WTC11 (cell line): ENCODE measurements at regions not wholly inside any gene's neighbourhood (a gene's known extent, or its start where the extent isn't known, plus 50 kb on each side); places are given as distances from the start of the nearest gene placed in this dataset.

ENCODE experiments used
- ATF6 ChIP-seq: sonication (generic); formaldehyde crosslinking; IDR thresholded peaks from 2 replicates; pipeline ENCODE4 v1.8.1; 2023; ENCODE audit warnings: mild to moderate bottlenecking, missing genetic modification reagents
- CTCF ChIP-seq: fragments of 200-600 bp; IDR thresholded peaks from 2 replicates; pipeline ENCODE4 v1.8.0; 2022; ENCODE audit warnings: antibody characterized with exemption
- E2F5 ChIP-seq: sonication (generic); formaldehyde crosslinking; IDR thresholded peaks from 2 replicates; pipeline ENCODE4 v1.8.1; 2022; ENCODE audit warnings: mild to moderate bottlenecking, moderate library complexity, missing genetic modification reagents
- FOXP4 ChIP-seq: sonication (generic); formaldehyde crosslinking; IDR thresholded peaks from 2 replicates; pipeline ENCODE4 v1.8.0; 2022; ENCODE audit warnings: mild to moderate bottlenecking, missing genetic modification reagents
- NR3C1 ChIP-seq: sonication (generic); formaldehyde crosslinking; conservative IDR thresholded peaks from 2 replicates; pipeline ENCODE4 v1.8.1; 2023; ENCODE audit warnings: low read depth, mild to moderate bottlenecking, missing genetic modification reagents
- PREB ChIP-seq: sonication (generic); formaldehyde crosslinking; IDR thresholded peaks from 2 replicates; pipeline ENCODE4 v1.8.1; 2022; ENCODE audit warnings: mild to moderate bottlenecking, missing genetic modification reagents, moderate library complexity, borderline replicate concordance
- TEAD1 ChIP-seq: sonication (generic); formaldehyde crosslinking; IDR thresholded peaks from 2 replicates; pipeline ENCODE4 v1.8.0; 2022; ENCODE audit warnings: mild to moderate bottlenecking, missing genetic modification reagents
- ZNF138 ChIP-seq: sonication (generic); formaldehyde crosslinking; conservative IDR thresholded peaks from 2 replicates; pipeline ENCODE4 v1.8.1; 2022; ENCODE audit warnings: mild to moderate bottlenecking, moderate library complexity, missing genetic modification reagents
- ZNF512 ChIP-seq: sonication (generic); formaldehyde crosslinking; IDR thresholded peaks from 2 replicates; pipeline ENCODE4 v1.8.1; 2022; ENCODE audit warnings: missing genetic modification reagents, borderline replicate concordance

- no peak for TF ChIP-seq CTCF
- no peak for TF ChIP-seq NR3C1
- TF ChIP-seq ZNF138 = no peak
- no peak for TF ChIP-seq TEAD1 (CRISPR knock-in tag)
- TF ChIP-seq FOXP4 (CRISPR knock-in tag) = no peak
- no peak for TF ChIP-seq ATF6
- no peak for TF ChIP-seq ZNF512 (CRISPR knock-in tag)
- no peak for TF ChIP-seq PREB (CRISPR knock-in tag)
- no peak for TF ChIP-seq E2F5 (CRISPR knock-in tag)
Measured at GRCh38 chr14:48575772-48576171, 900.4 kb upstream of the MDGA2 start.
